HK-2 (cell line): ENCODE measurements at regions not wholly inside any gene's neighbourhood (a gene's known extent, or its start where the extent isn't known, plus 50 kb on each side); places are given as distances from the start of the nearest gene placed in this dataset.

Experiments
- DNase-seq: peaks from one replicate; pipeline ENCODE4 v3.0.0-alpha.2; 2018; ENCODE audit not compliant: unreplicated experiment

DNA sequence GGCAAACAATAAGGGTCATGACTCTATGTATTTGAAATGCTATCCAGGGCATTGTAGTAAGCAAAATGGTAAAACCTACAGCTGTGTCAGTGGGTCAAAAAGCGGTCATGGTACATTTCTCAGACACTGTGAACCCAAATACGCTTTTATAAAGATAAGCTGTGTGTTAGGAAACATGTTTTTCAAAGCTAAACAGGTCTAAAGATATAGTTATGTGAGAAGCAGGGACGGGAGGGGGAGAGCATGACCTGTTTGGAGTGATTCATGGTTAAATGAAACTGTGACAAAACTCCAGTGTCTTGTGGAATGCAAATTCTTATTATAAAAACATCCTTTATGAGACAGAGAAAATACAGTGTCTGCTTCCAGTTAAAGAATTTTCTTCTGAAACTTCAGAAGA is 205.4 kb upstream of the BMP2 start:
- no peak for DNase-seq

DNA sequence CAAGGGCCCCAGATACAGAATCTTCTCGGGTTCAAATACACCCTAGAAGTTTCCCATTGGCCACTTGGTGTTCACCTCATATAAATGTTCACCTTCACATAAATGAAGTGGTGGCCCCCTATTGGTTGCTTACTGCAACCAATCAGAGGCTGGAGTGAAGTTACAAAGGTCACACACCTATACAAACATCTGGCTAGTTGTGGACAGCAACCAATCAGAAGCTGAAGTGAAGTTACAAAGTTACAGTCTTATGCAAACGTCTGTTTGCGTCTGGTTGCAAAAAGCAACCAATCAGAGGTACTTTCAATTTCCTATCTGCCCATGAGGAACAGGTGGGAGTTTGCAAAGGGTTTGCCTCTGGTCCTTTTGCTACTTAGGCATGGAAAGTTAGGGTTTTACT is 206.5 kb upstream of the BMP2 start:
- no peak for DNase-seq

DNA sequence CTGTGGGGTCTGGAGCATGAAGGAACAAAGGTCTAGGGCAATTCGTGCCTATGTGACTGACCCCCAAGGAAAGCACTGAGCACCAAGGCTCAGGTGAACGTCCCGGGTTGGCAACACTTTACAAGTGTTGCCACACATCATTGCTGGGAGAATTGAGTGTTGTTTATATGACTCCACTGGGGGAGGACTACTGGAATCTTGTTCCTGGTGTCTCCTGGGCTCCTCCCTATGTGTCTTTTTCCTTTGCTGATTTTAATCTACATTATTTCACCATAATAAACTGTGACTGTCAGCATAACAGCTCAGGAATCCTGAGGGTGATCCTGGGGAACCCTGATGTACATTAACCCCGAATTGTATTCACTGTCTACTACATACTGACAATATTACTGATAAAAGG is 207.7 kb upstream of the BMP2 start:
- DNase-seq: no peak

DNA sequence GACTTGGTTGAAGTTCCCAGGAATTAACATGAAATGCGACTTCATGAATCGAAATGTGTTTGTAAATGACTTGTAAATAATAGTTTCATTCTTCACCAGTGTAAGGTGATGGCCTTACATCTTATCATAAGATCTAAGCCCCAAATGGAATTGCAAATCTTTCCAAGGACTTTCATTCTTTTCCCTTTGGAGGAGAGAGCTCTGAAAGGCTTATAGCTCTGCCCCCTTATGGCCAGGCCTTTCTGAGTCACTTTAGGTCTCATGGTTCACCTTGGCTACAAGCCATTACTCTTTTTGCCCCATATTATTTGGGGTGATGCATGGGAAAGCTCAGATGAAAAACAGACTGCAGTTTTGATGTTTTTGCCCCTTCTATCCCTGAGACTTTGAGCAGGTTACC is 209.1 kb upstream of the BMP2 start:
- DNase-seq: no peak

DNA sequence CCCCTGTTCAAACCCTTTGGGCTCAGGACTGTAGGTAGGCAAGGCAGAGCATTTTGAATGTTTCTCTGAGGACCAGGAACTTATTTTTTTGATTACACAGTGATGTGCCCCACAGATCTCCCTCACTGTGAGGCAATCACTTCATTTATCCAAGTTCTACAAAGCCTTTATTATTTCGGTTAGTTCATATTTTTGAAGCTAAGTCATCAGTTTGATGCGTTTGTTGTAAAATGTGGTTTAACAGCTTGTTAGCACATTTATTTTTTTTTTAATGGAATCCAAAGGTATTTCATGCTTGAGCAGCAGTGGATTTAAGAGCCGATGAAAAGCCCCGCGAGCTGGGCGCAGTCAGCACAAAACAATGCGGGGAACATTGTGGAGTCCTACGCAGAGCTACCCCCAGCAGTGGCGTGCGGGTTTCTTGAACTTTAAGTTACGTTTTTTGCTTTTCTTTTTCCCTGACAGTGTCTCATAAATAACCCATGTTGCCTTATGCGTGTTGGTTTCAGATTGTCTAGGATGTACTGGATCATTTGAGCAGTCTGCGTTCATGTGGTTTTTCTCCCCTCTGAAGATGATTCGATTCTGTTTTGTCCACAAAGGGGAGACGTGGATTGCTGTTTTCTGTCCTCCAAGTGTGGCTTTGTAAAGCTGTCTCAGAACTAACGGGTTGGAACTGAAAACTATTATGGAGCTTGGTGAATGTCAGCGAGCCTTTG is 233.6 kb upstream of the BMP2 start:
- DNase-seq: peak; percentile 86

DNA sequence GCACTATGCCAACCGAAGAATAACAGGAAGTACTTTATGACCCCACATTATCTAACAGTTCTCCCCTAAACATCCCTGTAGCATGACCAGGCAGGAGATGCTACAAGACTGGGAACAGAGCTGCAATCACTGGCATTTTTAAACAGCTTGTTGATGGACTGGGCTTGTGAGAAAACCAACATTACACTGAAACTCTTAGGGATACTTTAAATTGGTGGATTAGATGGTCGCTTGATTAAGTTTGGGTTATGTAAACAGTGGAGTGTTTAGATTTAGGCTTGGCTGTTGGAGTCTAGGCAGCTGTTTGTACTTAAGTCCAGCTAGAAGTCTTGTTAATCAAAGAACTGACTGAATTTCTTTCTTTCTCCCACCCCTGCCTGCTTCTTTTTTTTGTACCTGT is 234.1 kb upstream of the BMP2 start:
- no peak for DNase-seq

DNA sequence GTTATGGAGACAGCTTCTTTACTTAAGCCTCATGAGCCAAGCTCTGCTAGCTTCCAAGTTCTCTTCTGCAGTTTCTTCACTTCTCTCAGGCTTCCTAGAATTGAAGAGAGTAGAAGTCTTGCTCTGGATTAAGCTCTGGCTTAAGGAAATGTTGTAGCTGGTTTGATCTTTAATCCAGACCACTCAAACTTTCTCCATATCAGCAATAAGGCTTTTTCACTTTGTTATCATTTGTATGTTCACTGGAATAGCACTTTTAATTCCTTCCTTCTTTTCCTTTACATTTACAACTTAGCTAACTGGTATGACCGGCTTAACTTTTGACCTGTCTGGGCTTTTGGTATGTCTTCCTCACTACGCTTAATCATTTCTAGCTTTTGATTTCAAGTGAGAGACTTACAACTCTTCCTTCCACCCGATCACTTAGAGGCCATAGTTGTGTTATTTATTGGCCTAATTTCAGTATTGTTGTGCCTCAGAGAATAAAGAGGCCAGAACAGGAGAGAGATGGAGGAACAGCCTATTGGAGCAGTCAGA is 236.6 kb upstream of the BMP2 start:
- DNase-seq: no peak

DNA sequence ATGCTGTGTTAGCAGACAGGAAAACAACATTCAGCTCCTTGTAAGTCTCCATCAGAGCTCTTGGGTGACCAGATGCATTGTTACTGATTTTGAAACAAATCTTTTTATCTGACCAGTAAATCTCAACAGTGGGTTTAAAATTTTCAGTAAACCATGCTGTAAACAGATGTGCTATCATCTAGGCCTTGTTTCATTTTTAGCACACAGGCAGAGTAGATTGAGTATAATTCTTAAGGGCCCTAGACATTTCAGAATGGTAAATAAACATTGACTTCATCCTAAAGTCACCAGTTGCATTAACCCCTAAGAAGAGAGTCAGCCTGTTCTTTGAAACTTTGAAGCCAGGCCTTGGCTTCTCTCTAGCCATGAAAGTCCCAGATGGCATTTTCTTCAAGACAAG is 237.2 kb upstream of the BMP2 start:
- DNase-seq: no peak

DNA sequence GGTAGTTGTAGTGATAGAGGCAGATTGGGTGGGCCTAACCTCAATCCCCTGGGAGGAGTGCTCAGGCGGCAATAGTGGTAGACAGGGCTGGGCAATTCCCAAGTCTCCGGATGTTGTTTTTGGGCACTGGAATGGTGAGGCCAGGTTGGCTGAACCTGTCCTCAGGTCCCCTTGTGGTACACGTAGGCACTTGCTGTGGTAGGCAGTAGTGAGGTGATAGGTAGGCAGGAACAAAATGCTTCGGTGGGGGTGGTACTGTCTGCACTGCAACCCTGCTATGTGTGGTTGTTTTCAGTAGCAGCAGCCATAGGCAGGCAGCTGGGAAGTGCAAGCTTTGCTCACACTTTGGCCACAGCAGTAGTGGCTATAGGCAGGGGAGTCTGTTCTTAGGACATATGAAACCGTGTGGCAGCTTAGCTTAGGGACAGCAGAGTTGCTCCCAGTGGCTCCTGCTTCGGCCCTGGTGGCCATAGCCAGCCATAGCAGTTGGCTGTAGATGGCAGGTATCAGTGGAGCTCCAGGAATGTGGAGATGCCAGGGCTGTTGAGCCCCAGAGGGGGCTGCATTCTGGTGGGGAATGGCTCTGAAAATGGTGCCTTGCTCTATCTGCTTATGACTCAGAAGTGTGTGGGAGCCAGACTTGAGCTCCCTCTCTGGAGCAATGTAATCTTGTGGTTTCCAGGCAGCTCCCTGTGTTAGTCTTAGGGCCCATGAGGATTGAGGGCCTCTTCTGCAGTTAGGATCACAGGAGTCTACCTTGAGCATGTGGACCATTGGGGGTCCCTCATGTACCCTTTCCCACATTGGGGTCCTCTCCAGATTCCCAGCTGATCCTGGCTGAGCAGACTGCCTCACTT is 241.8 kb upstream of the BMP2 start:
- no peak for DNase-seq

DNA sequence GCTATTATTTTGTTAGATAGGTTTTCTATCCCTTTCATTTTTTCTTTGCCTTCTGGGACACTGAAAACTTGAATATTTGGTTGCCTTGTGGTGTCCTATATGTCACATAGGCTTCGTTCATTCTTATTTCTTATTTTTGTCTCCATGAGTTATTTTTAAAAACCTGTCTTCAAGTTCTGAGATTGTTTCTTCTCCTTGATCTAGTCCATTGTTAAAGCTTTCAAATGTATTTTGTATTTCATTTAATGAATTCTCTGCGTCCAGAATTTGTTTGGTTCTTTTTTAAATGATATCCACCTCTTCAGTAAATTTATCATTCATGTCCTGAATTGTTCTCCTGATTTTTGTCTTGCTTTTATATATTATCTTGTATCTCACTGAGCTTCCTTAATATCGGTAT is 243.2 kb upstream of the BMP2 start:
- DNase-seq: no peak

DNA sequence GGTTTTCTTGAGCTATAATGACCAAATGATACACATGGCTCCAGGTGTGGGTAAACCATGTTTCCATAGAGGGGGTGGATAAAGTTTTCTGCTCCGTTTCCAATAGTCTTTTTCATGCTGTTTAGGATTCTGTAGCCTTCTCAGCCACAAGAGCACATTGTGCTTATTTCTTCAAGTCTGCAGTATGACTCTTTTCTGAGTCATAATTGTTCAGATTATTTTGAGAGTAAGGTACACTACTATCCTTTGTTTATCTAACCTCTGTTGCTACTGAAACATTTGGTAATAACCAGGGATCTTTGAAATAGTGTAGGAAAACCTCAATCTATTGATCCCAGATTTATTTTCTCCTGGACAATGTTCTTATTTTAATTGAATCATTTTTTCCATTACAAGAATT is 247.9 kb upstream of the BMP2 start:
- DNase-seq: no peak

DNA sequence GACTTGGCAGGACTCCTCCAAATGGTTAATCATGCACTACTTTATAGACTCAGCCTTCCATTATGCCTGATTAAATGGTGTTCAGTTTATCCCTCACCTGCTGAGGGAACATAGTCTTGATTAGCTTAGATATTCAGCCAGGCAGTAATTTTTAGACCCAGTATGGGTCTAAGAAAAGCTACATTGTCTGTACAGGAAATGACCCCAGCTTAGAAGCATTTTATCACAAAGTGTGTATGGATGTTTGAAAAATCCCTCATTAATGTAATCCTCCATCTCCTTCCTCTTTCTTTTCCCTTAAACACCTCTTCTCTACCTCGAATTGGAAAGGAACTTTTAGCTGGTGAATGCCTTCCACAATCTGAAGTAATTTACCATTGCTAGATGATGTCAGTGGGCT is 252.2 kb upstream of the BMP2 start:
- no peak for DNase-seq

DNA sequence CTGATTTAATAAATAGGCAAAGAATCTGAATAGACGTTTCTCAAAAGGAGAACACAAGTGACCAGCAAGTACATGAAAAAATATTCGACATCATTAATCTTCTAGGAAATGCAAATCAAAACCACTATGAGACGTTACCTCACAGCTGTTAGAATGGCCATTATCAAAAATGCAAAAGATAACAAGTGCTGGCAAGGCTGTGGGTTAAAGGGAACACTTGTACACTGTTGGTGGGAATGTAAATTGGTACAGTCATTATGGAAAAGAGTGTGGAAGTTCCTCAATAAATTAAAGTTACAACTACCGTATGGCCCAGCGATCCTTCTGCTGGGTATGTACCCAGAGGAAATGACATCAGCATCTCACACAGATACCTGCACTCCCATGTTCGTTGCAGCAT is 253.9 kb upstream of the BMP2 start:
- no peak for DNase-seq

DNA sequence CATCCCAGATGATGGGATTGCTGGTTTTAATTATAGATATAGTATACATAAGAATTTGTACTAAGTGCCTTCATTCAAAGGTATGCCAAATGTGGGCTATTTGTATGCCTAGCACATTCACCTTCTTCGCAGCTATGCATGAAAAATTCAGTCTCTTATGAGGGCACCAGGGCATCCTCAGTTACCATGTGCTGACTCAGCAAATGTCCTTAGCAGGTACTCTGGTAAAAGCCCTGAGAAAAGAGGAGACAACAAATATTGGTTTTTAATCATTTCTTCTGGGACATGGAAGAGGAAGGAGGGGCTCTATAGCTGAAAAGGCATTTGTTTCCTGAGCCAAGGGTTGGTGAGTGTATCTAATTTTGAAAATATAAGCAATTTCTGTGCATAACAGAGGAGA is 258.1 kb upstream of the BMP2 start:
- DNase-seq: no peak

DNA sequence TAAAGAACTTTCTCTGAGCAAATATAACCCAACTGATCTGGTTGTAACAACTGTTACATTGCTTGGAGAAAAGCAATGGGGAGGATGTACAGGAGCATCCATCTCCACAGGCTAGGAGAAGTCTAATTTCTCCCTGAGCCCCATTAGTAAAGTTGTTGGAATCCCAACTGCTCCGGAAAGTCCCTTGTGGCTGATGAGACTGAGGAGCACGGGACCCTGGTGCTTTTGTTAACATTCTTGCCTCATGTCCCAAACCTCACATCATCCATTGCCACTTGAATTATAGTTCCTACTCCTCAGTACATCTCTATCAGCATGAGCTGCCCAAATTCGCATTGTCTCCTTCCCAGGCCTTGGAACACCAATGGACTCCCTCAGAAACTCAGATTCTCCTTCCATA is 260.6 kb upstream of the BMP2 start:
- peak; percentile 9 for DNase-seq

DNA sequence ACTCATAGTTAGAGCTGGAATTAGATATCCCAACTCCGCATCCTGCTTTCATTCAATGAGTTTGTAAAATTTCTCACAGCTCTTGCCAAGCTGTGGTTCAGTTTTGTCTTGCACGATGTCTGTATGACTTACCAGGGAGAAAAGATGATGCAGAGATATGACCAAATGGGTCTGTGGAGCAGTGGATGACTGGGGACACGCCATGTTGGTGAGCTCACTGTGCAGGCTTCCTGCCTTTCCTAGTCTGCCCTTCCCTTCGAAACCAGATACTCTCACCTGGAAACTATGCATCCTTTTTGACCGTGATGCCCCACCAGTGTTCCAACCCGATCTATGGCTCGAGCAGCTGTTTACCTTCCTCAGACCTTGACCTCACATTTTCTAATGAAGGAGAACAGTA is 262.7 kb upstream of the BMP2 start:
- no peak for DNase-seq

DNA sequence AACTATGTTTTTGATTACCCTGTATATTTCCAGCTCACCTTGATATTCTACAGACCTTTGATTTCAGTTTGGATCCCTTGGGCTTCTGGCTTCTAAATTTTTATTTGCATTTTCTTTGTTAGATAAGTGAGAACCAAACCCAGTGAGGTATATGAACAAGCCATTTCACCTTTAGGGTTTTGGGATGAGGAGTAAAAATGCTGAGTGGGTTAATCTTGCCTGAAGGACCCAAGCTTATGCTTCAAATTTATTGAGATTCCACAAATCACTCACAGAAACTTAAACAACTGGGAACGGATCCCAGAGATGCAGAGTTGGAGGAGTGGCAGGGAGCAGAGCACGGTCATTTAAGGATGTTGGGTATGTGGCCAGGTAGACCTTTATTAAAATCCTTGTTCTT is 263.3 kb upstream of the BMP2 start:
- DNase-seq: no peak

DNA sequence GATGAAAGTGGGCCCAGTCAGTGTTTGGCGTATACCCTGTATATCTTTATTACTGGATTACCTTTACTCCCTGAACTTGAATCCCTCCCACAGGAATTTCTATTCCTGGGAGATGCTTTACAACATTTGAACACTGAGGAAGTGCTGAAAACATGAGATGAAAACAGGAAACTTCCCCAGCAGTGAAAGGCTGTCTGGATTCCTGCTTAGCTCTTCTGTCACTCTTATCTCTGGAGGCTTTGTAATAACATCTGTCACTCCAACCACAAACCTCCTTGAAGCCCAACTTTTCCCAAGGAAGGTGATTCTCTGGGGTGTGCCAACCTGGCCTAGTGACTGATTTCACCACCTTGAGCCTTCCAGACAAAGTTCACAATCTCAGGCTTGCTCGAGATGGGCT is 264.5 kb upstream of the BMP2 start:
- DNase-seq: no peak

DNA sequence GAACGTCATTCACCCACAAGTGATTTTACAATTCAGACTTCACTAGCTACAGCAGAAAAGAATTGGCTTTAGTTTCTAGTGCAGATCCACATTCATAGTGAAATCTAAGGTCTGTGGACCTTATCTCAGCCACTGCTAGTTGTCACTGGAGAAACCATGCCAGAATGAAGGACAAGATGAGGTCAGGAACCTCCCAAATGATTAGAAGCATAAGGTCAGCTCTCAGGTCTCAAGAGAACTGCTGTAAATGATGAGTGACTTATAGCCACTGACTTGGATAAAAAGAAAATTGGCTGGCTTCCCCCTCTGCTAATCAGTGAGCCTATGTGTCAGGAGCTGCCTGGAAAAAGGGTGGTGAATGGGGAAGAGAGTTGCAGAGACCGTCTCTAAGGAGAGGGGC is 265.3 kb upstream of the BMP2 start:
- no peak for DNase-seq

DNA sequence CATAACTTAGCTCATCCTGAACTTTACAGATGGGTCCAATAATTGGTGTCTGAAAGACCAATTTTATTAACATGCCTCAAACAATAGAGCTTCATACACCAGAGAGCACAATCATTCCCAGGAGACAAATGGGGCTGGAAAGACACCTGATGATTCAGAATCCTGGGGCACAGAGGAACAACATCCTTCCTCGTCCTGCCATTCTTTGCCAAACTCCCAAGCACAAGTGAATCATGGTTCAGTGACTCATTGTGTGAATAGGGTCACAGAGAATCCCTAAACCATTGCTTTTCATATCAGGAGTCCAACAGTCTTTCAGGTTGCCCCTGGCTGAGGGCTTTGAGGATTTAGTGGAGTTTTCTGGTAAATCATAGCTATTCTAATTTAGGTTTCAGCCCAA is 266.4 kb upstream of the BMP2 start:
- peak; percentile 47 for DNase-seq

DNA sequence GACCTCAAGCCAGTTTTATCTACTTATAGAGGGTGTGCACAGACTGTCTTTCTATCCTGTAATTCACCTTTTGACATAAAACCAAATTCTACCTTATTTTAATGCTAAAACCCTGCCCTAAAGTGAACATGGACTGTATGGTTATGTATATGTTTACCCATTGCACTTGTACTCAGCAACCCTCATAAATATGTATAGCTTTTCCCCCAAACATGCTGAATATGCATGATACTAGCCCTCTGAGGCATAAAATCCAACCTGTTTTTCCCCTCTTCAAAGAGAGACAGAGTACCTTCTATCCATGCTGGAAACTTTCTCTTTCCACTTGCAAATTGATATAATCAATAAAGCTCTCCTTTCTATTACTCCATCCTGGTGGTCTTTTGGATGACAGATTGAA is 267.9 kb upstream of the BMP2 start:
- no peak for DNase-seq

DNA sequence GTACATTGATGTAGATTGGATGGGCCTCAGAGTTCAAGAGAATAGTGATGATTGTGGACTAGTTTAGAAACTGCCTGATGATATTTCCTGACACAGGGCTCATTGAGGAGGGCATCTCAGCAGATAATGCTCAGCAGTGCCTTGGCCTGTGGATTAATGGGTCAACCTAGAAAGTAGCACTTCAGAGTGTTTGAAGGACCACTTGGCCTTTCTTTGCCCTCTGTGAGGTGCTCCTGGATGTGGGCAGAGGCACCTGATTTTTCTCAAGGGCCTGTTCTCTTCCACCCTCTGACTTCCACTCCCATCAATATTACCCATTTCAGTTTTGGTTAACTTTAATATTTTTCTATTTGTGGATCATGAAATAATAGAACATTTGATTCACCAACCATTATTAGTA is 270.6 kb upstream of the BMP2 start:
- no peak for DNase-seq

DNA sequence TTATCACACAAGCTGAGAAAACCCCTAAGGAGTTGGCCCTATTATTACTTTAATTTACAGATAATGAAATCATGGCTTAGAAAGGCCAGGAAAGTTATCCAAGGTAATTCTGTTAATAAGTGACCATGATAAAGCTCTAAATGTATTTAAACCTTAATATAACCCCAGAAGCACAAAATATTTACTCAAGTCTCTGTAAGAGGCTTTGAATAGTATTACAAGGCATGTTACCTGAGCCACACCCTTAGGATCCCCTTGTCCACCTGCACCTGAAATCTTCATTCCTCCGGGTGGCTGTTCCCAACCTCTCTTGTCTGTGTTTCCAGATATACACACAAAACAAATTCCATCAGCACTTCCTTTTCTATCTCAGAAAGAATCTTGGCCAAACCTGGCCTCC is 271.6 kb upstream of the BMP2 start:
- no peak for DNase-seq
